Endothelial cell of umbilical vein (primary cell): ENCODE measurements at regions not wholly inside any gene's neighbourhood (a gene's known extent, or its start where the extent isn't known, plus 50 kb on each side); places are given as distances from the start of the nearest gene placed in this dataset.
"Not testable (repeated sequence)": the region's sequence is repeated elsewhere in the genome, so short reads cannot be mapped to it uniquely, and the experiment has no call there.

ENCODE experiments used
- BruUV-seq: library from RNA; stranded (reverse); fragments of 400-500 nt; replicated peaks from 2 replicates; lab custom pipeline; 2021; lab: Mats Ljungman, UMichigan
- CTCF ChIA-PET: fragments of 300-600, 350-600 bp; sonication (Branson Sonifier 250); formaldehyde crosslinking; loops from one replicate; lab custom pipeline; 2021; ENCODE audit warnings: antibody characterized with exemption, inconsistent platforms; lab: Charles Lee
- POLR2A ChIA-PET: fragments of 300-600, 350-600 bp; sonication (Branson Sonifier 250); formaldehyde crosslinking; loops from one replicate; lab custom pipeline; 2021; ENCODE audit warnings: antibody characterized with exemption, inconsistent platforms; lab: Charles Lee
- DNase-seq: peaks from one replicate; pipeline ENCODE4 v3.0.0-alpha.2; 2011; ENCODE audit warnings: low read depth, low spot score
- FAIRE-seq: peaks from 2 replicates; lab custom pipeline; 2011; peaks lifted over from hg19 to GRCh38; lab: Jason Lieb, UNC
- H2AFZ ChIP-seq: 2 replicates; pipeline ENCODE4 v1.6.0; 2012; ENCODE audit warnings: low read depth, low read length, control low read depth, inconsistent platforms
- H3K27ac ChIP-seq: 2 replicates; pipeline ENCODE4 v1.5.1; 2011; ENCODE audit warnings: low read depth, mild to moderate bottlenecking, control low read depth, low read length, moderate library complexity; ENCODE audit not compliant: insufficient read depth
- H3K27me3 ChIP-seq, 2 experiments: 2 replicates each; pipeline versions ENCODE4 v1.6.0 to v1.6.1; 2011; ENCODE audit warnings: low read length in 2 of 2, mixed read lengths in 1 of 2; ENCODE audit not compliant: control insufficient read depth in 2 of 2, insufficient read depth in 2 of 2
- H3K36me3 ChIP-seq, 2 experiments: 2 replicates in 1 of 2; 3 replicates in 1 of 2; pipeline ENCODE4 v1.5.1; 2011; ENCODE audit warnings: low read length in 2 of 2, mild to moderate bottlenecking in 1 of 2, moderate library complexity in 1 of 2; ENCODE audit not compliant: control insufficient read depth in 2 of 2, insufficient read depth in 2 of 2; ENCODE audit errors: extremely low read depth in 1 of 2
- H3K4me1 ChIP-seq: 3 replicates; pipeline ENCODE4 v1.5.1; 2011; ENCODE audit warnings: mild to moderate bottlenecking, low read length; ENCODE audit not compliant: control insufficient read depth, insufficient read depth; ENCODE audit errors: extremely low read depth
- H3K4me2 ChIP-seq: 2 replicates; pipeline ENCODE4 v1.6.1; 2011; ENCODE audit warnings: low read length, control low read depth, mixed read lengths; ENCODE audit not compliant: insufficient read depth
- H3K4me3 ChIP-seq, 3 experiments: fragments of 200-600 bp in 1 of 3; sonication (generic), shearing (Covaris generic) in 1 of 3; replicated peaks in 1 of 3; 2 replicates each; pipeline ENCODE4 v1.5.1; 2011 to 2016; ENCODE audit warnings: control low read depth in 3 of 3, low read length in 3 of 3, mild to moderate bottlenecking in 2 of 3, inconsistent platforms in 1 of 3, low read depth in 1 of 3, moderate library complexity in 1 of 3; ENCODE audit not compliant: insufficient read depth in 1 of 3
- H3K79me2 ChIP-seq: 2 replicates; pipeline ENCODE4 v1.6.0; 2012; ENCODE audit warnings: low read length, inconsistent platforms; ENCODE audit not compliant: control insufficient read depth, insufficient read depth
- H3K9ac ChIP-seq: replicated peaks from 2 replicates; pipeline ENCODE3; 2011; ENCODE audit warnings: low read length, control low read depth; ENCODE audit not compliant: insufficient read depth; ENCODE audit errors: extremely low read depth
- H3K9me1 ChIP-seq: replicated peaks from 3 replicates; pipeline ENCODE4 v1.6.0; 2011; ENCODE audit warnings: mild to moderate bottlenecking, low read length; ENCODE audit not compliant: control insufficient read depth, insufficient read depth; ENCODE audit errors: extremely low read depth
- H3K9me3 ChIP-seq: replicated peaks from 2 replicates; pipeline ENCODE4 v1.5.1; 2012; ENCODE audit warnings: low read length, inconsistent platforms; ENCODE audit not compliant: control insufficient read depth, insufficient read depth
- H4K20me1 ChIP-seq: replicated peaks from 2 replicates; pipeline ENCODE3; 2011; ENCODE audit warnings: mild to moderate bottlenecking, low read length; ENCODE audit not compliant: control insufficient read depth, insufficient read depth; ENCODE audit errors: extremely low read depth
- CTCF ChIP-seq, 2 donors: IDR thresholded peaks; 1 replicate in 1 of 2; 2 replicates in 1 of 2; pipeline ENCODE4 v1.5.1; 2011; ENCODE audit warnings: low read length in 2 of 2, mild to moderate bottlenecking in 2 of 2, moderate library complexity in 2 of 2, control low read depth in 1 of 2, inconsistent platforms in 1 of 2, low read depth in 1 of 2; ENCODE audit not compliant: insufficient read depth in 1 of 2; ENCODE audit errors: extremely low read depth in 1 of 2
- EZH2 ChIP-seq: IDR thresholded peaks from 2 replicates; pipeline ENCODE4 v1.6.1; 2012; ENCODE audit warnings: borderline replicate concordance, low read depth, mild to moderate bottlenecking, moderate library complexity, low read length, inconsistent platforms; ENCODE audit not compliant: severe bottlenecking
- FOS ChIP-seq: IDR thresholded peaks from 2 replicates; pipeline ENCODE4 v1.6.1; 2011; ENCODE audit warnings: mild to moderate bottlenecking, low read length, moderate library complexity, borderline replicate concordance; ENCODE audit not compliant: insufficient read depth
- GATA2 ChIP-seq: IDR thresholded peaks from 2 replicates; pipeline ENCODE4 v1.7.0; 2011; ENCODE audit warnings: low read depth, mild to moderate bottlenecking, moderate library complexity, mixed read lengths, low read length; ENCODE audit not compliant: insufficient read length, insufficient read depth
- JUN ChIP-seq: IDR thresholded peaks from 2 replicates; pipeline ENCODE4 v1.6.1; 2011; ENCODE audit warnings: borderline replicate concordance, low read depth; ENCODE audit not compliant: insufficient read length, insufficient read depth
- MAX ChIP-seq: IDR thresholded peaks from 2 replicates; pipeline ENCODE4 v1.6.1; 2011; ENCODE audit not compliant: insufficient read depth, insufficient read length
- MYC ChIP-seq: IDR thresholded peaks from one replicate; pipeline ENCODE4 v1.6.1; 2011; ENCODE audit warnings: mild to moderate bottlenecking, low read depth, low read length
- POLR2A ChIP-seq: IDR thresholded peaks from 2 replicates; pipeline ENCODE4 v1.6.1; 2012; ENCODE audit warnings: low read depth, mild to moderate bottlenecking, control low read depth, low read length
- POLR2AphosphoS5 ChIP-seq: IDR thresholded peaks from 2 replicates; pipeline ENCODE4 v1.6.1; 2012; ENCODE audit warnings: low read depth, mild to moderate bottlenecking, control low read depth, low read length, moderate library complexity; ENCODE audit not compliant: insufficient read depth
- dilution Hi-C: fragments of 300-500 bp; cut with MboI; formaldehyde crosslinking; loops from one replicate; pipeline ENCODE4 v1.15.0; 2019; ENCODE audit warnings: low sequenced_read_pairs; ENCODE audit not compliant: extremely low pct_ligation_motif_present
- intact Hi-C: fragments of 100-400 bp; cut with micrococcal nuclease; formaldehyde crosslinking; loops from one replicate; pipeline ENCODE4 v1.10.0; 2022

- Histone ChIP-seq H3K4me1 (no peaks in the 10 kb centered on the region), H3K4me2 (no peak overlapping the region), H3K79me2 (no peaks in the 10 kb centered on the region), H2AFZ (no peak overlapping the region), H3K9me3 (peaks cover 2% of the 10 kb centered on the region), H3K4me3 (no peak overlapping the region), H3K27me3 (no peaks in the 10 kb centered on the region), H4K20me1 (no peaks in the 10 kb centered on the region), H3K36me3 (no peaks in the 10 kb centered on the region), H3K9me1 (no peaks in the 10 kb centered on the region), H3K27ac (no peak overlapping the region), H3K9ac (no peak overlapping the region)
- BruUV-seq: no TSS peak
- TF ChIP-seq CTCF (IDR thresholded peaks at IDR 0.05; ENCODE audit: extremely low read depth in 1 of 2, insufficient read depth in 1 of 2, low read depth in 1 of 2, low read length in 2 of 2) (no peak), JUN (no peak), MAX (no peak), MYC (no peak), GATA2 (no peak), POLR2A (no peak), POLR2AphosphoS5 (no peak), FOS (no peak), EZH2 (no peak)
- POLR2A ChIA-PET: no interaction called here
- FAIRE-seq (no peak), DNase-seq (no peak)
- CTCF ChIA-PET: no interaction called here
- intact Hi-C loops (no loop called here), dilution Hi-C loops (no loop called here)
Measured at GRCh38 chr13:90654970-90655369, 692.5 kb upstream of the MIR17HG start.

GRCh38 chr13:90664200-90664599 is 683.3 kb upstream of the MIR17HG start:
- H3K4me3 ChIP-seq, H3K27ac ChIP-seq, BruUV-seq, dilution Hi-C loops, FAIRE-seq, CTCF ChIA-PET, POLR2A ChIA-PET, H3K27me3 ChIP-seq, H3K4me2 ChIP-seq, H3K9me3 ChIP-seq, H3K79me2 ChIP-seq, H3K9me1 ChIP-seq, H4K20me1 ChIP-seq, H3K36me3 ChIP-seq, H3K4me1 ChIP-seq, intact Hi-C loops, H2AFZ ChIP-seq, DNase-seq, H3K9ac ChIP-seq: not testable (repeated sequence)
